MM.1S (cell line): ENCODE measurements at regions not wholly inside any gene's neighbourhood (a gene's known extent, or its start where the extent isn't known, plus 50 kb on each side); places are given as distances from the start of the nearest gene placed in this dataset.

Experiments
- DNase-seq: peaks from one replicate; pipeline ENCODE4 v3.0.0-alpha.2; 2015
- H2AFZ ChIP-seq: fragments of 300-600 bp; sonication (generic); 2 replicates; pipeline ENCODE4 v1.6.0; 2016; ENCODE audit warnings: antibody characterized with exemption, low read length
- H3F3A ChIP-seq: fragments of 300-600 bp; sonication (generic); 2 replicates; pipeline ENCODE4 v1.6.1; 2016; ENCODE audit warnings: mild to moderate bottlenecking, antibody characterized with exemption, low read length, moderate library complexity, mixed read lengths; ENCODE audit not compliant: insufficient read depth
- H3K27ac ChIP-seq: fragments of 300-600 bp; sonication (generic); 2 replicates; pipeline ENCODE4 v1.5.1; 2016; ENCODE audit warnings: mild to moderate bottlenecking, low read length
- H3K27me3 ChIP-seq: fragments of 300-600 bp; sonication (generic); replicated peaks from 2 replicates; pipeline ENCODE4 v1.6.0; 2016; ENCODE audit warnings: low read length; ENCODE audit not compliant: insufficient read depth
- H3K36me3 ChIP-seq: fragments of 300-600 bp; sonication (generic); replicated peaks from 2 replicates; pipeline ENCODE4 v1.6.1; 2016; ENCODE audit warnings: mild to moderate bottlenecking, low read length, mixed read lengths; ENCODE audit not compliant: insufficient read depth
- H3K4me1 ChIP-seq: fragments of 300-600 bp; sonication (generic); 2 replicates; pipeline ENCODE4 v1.6.1; 2016; ENCODE audit warnings: low read length, mixed read lengths
- H3K4me2 ChIP-seq: fragments of 300-600 bp; sonication (generic); 2 replicates; pipeline ENCODE4 v1.6.0; 2016; ENCODE audit warnings: low read depth, low read length
- H3K4me3 ChIP-seq: fragments of 300-600 bp; sonication (generic); 2 replicates; pipeline ENCODE4 v1.5.1; 2016; ENCODE audit warnings: low read length, mixed read lengths
- H3K79me2 ChIP-seq: fragments of 300-600 bp; sonication (generic); 2 replicates; pipeline ENCODE4 v1.6.1; 2016; ENCODE audit warnings: mixed run types, low read length, mixed read lengths
- H3K9ac ChIP-seq: fragments of 300-600 bp; sonication (generic); 2 replicates; pipeline ENCODE4 v1.6.1; 2016; ENCODE audit warnings: low read length, mixed read lengths
- H3K9me2 ChIP-seq: fragments of 300-600 bp; sonication (generic); replicated peaks from 2 replicates; pipeline ENCODE4 v1.6.1; 2016; ENCODE audit warnings: mild to moderate bottlenecking, low read length, mixed read lengths; ENCODE audit not compliant: insufficient read depth
- H3K9me3 ChIP-seq: fragments of 300-600 bp; sonication (generic); replicated peaks from 2 replicates; pipeline ENCODE4 v1.6.1; 2016; ENCODE audit warnings: mild to moderate bottlenecking, low read length, mixed read lengths; ENCODE audit not compliant: insufficient read depth
- H4K20me1 ChIP-seq: fragments of 300-600 bp; sonication (generic); 2 replicates; pipeline ENCODE4 v1.6.1; 2016; ENCODE audit warnings: mild to moderate bottlenecking, low read length, moderate library complexity, mixed read lengths; ENCODE audit not compliant: insufficient read depth
- CTCF ChIP-seq: fragments of 300-600 bp; sonication (generic); IDR thresholded peaks from 2 replicates; pipeline ENCODE4 v1.5.1; 2016; ENCODE audit warnings: antibody characterized with exemption, low read length, mixed read lengths
- EZH2 ChIP-seq: fragments of 300-600 bp; sonication (generic); optimal IDR thresholded peaks from 2 replicates; pipeline ENCODE3; 2017; ENCODE audit warnings: low read depth, mild to moderate bottlenecking, antibody characterized with exemption, low read length, mixed read lengths
- EZH2phosphoT487 ChIP-seq: fragments of 300-600 bp; sonication (generic); IDR thresholded peaks from 2 replicates; pipeline ENCODE4 v1.6.1; 2018; ENCODE audit warnings: antibody characterized with exemption, low read length

GRCh38 chr4:28209371-28209924 is 1348.8 kb downstream of the STIM2 start:
- Histone ChIP-seq H3K4me2 (no peak overlapping the region), H3K9ac (no peak overlapping the region), H2AFZ (no peak overlapping the region), H3K9me2 (no peaks in the 10 kb centered on the region), H3K4me1 (no peaks in the 10 kb centered on the region), H3K27me3 (no peaks in the 10 kb centered on the region), H3K27ac (no peak overlapping the region), H3F3A (no peaks in the 10 kb centered on the region), H3K9me3 (no peaks in the 10 kb centered on the region), H3K36me3 (no peaks in the 10 kb centered on the region), H3K79me2 (no peaks in the 10 kb centered on the region), H4K20me1 (no peaks in the 10 kb centered on the region), H3K4me3 (no peak overlapping the region)
- TF ChIP-seq EZH2: no peak
- TF ChIP-seq CTCF: no peak
- TF ChIP-seq EZH2phosphoT487: no peak
- DNase-seq: no peak

- Histone ChIP-seq H2AFZ (no peak overlapping the region), H3K9me2 (no peaks in the 10 kb centered on the region), H3K9me3 (no peaks in the 10 kb centered on the region), H3K27me3 (no peaks in the 10 kb centered on the region), H3K36me3 (no peaks in the 10 kb centered on the region), H3K27ac (no peak overlapping the region), H3K9ac (no peak overlapping the region), H3K79me2 (no peaks in the 10 kb centered on the region), H3K4me3 (no peak overlapping the region), H4K20me1 (no peaks in the 10 kb centered on the region), H3K4me1 (no peaks in the 10 kb centered on the region), H3K4me2 (no peak overlapping the region), H3F3A (no peaks in the 10 kb centered on the region)
- TF ChIP-seq EZH2phosphoT487 (no peak), CTCF (no peak), EZH2 (no peak)
- no peak for DNase-seq
These were observed 1351.2 kb downstream of the STIM2 start for GRCh38 chr4:28211676-28212470.

- Histone ChIP-seq H3K9me2 (no peaks in the 10 kb centered on the region), H3K79me2 (no peaks in the 10 kb centered on the region), H3K27ac (no peak overlapping the region), H3K4me1 (no peaks in the 10 kb centered on the region), H3K4me3 (no peak overlapping the region), H3K36me3 (no peaks in the 10 kb centered on the region), H3K4me2 (no peak overlapping the region), H2AFZ (no peak overlapping the region), H3K27me3 (no peaks in the 10 kb centered on the region), H3K9me3 (no peaks in the 10 kb centered on the region), H3K9ac (no peak overlapping the region), H3F3A (no peaks in the 10 kb centered on the region), H4K20me1 (no peaks in the 10 kb centered on the region)
- DNase-seq: no peak
- no peak for TF ChIP-seq EZH2
These were observed 1360.9 kb downstream of the STIM2 start for GRCh38 chr4:28221536-28221935.

GRCh38 chr4:28225050-28225449 is 1364.4 kb downstream of the STIM2 start:
- H3K9me3 ChIP-seq: no peaks in the 10 kb centered on the region
- no peaks in the 10 kb centered on the region for H3K27me3 ChIP-seq
- H3K36me3 ChIP-seq: no peaks in the 10 kb centered on the region
- H2AFZ ChIP-seq: no peak overlapping the region
- H3K9me2 ChIP-seq: no peaks in the 10 kb centered on the region
- H3K9ac ChIP-seq: no peak overlapping the region
- peak; percentile 35 for DNase-seq
- TF ChIP-seq CTCF: peak; percentile 22
- TF ChIP-seq EZH2phosphoT487: no peak
- no peaks in the 10 kb centered on the region for H3K4me1 ChIP-seq
- no peaks in the 10 kb centered on the region for H4K20me1 ChIP-seq
- H3K4me2 ChIP-seq: no peak overlapping the region
- H3K4me3 ChIP-seq: no peak overlapping the region
- no peak overlapping the region for H3K27ac ChIP-seq
- no peaks in the 10 kb centered on the region for H3F3A ChIP-seq
- H3K79me2 ChIP-seq: no peaks in the 10 kb centered on the region
